IPS-15b (cell line): ENCODE measurements at regions not wholly inside any gene's neighbourhood (a gene's known extent, or its start where the extent isn't known, plus 50 kb on each side); places are given as distances from the start of the nearest gene placed in this dataset.

Source experiments
- H3K27me3 ChIP-seq: one replicate; pipeline ENCODE4 v1.6.1; 2013; ENCODE audit warnings: low read length; ENCODE audit not compliant: control insufficient read depth, insufficient read depth
- H3K36me3 ChIP-seq: one replicate; pipeline ENCODE4 v1.6.1; 2013; ENCODE audit warnings: low read length; ENCODE audit not compliant: control insufficient read depth, insufficient read depth
- H3K4me1 ChIP-seq: one replicate; pipeline ENCODE4 v1.6.1; 2013; ENCODE audit warnings: mild to moderate bottlenecking, low read length; ENCODE audit not compliant: control insufficient read depth, insufficient read depth
- H3K4me3 ChIP-seq: one replicate; pipeline ENCODE4 v1.5.1; 2013; ENCODE audit warnings: low read depth, low read length
- H3K9ac ChIP-seq: one replicate; pipeline ENCODE4 v1.6.1; 2013; ENCODE audit warnings: low read depth, mild to moderate bottlenecking, low read length
- H3K9me3 ChIP-seq: one replicate; pipeline ENCODE4 v1.6.1; 2013; ENCODE audit warnings: mild to moderate bottlenecking, low read length; ENCODE audit not compliant: control insufficient read depth, insufficient read depth

DNA sequence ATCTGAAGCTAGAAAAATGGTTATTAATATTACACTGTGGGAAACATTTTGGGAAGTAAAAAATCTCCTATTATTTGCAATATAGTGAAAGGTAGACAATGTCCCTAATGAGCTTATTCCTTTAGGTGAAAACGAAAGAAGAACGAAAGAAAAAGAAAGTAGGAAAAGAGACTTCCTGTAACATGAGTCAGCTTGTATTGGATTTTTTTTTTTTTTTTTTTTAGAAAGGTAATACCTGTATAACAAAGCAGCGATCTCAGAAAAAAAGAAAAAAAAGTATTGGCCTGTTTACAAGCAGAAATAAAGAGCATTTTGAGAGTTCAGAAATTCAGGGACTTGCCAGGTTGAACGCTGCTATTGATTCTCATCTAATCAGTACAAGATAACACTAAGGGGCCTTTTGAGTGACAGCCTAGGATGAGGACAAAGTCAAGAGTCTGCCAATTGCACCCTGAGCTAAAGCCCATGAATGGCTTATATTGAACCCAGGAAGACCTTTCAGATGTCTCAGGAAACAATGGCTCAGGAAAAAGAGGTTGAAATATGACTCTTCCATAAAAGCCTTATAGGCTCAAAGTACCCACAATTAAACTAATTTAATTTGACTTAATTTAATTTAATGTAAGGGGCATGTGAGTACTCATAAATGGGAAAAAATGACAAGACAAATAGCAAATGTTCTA lies 615.6 kb upstream of the CDH2 start:
- H3K9me3 ChIP-seq: no peaks in the 10 kb centered on the region
- H3K4me3 ChIP-seq: no peak overlapping the region
- H3K4me1 ChIP-seq: no peaks in the 10 kb centered on the region
- H3K9ac ChIP-seq: no peak overlapping the region
- no peaks in the 10 kb centered on the region for H3K27me3 ChIP-seq
- H3K36me3 ChIP-seq: no peaks in the 10 kb centered on the region

GRCh38 chr18:28791101-28791500 lies 614.2 kb upstream of the CDH2 start:
- no peaks in the 10 kb centered on the region for H3K27me3 ChIP-seq
- no peaks in the 10 kb centered on the region for H3K4me1 ChIP-seq
- no peak overlapping the region for H3K9ac ChIP-seq
- no peaks in the 10 kb centered on the region for H3K36me3 ChIP-seq
- no peak overlapping the region for H3K4me3 ChIP-seq
- H3K9me3 ChIP-seq: no peaks in the 10 kb centered on the region

GRCh38 chr18:28789502-28789901 lies 612.6 kb upstream of the CDH2 start:
- H3K27me3 ChIP-seq: no peaks in the 10 kb centered on the region

DNA sequence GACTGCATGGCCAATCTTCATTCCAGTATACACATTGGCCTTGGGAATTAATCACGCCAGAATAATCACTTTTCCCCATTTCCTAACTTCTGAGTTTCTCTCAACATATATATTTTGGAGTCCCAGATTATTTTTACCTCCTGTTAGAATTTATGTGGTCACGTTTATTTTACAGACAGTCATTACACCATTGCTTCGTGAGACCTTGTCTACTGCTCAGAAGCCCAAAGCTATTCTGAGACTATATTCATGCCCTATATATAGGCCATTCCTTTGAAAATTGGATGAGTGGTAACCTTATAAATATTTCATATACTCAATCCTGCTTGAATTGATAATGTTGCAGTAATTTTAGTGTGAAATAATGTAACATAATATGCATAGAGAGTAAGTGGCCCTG lies 610.0 kb upstream of the CDH2 start:
- H3K27me3 ChIP-seq: no peaks in the 10 kb centered on the region
- no peaks in the 10 kb centered on the region for H3K4me1 ChIP-seq
- H3K9ac ChIP-seq: no peak overlapping the region
- no peaks in the 10 kb centered on the region for H3K36me3 ChIP-seq
- H3K9me3 ChIP-seq: no peaks in the 10 kb centered on the region
- H3K4me3 ChIP-seq: no peak overlapping the region

More at GRCh38 chr18:28789502-28789901, 612.6 kb upstream of the CDH2 start:
- Histone ChIP-seq H3K9ac (no peak overlapping the region), H3K36me3 (no peaks in the 10 kb centered on the region), H3K9me3 (no peaks in the 10 kb centered on the region), H3K4me1 (no peaks in the 10 kb centered on the region), H3K4me3 (no peak overlapping the region)

- no peaks in the 10 kb centered on the region for H3K36me3 ChIP-seq
- H3K4me1 ChIP-seq: no peaks in the 10 kb centered on the region
- H3K9ac ChIP-seq: no peak overlapping the region
- H3K4me3 ChIP-seq: no peak overlapping the region
- H3K9me3 ChIP-seq: no peaks in the 10 kb centered on the region
- H3K27me3 ChIP-seq: no peaks in the 10 kb centered on the region
Measured at GRCh38 chr18:28781616-28782362, 604.9 kb upstream of the CDH2 start.

DNA sequence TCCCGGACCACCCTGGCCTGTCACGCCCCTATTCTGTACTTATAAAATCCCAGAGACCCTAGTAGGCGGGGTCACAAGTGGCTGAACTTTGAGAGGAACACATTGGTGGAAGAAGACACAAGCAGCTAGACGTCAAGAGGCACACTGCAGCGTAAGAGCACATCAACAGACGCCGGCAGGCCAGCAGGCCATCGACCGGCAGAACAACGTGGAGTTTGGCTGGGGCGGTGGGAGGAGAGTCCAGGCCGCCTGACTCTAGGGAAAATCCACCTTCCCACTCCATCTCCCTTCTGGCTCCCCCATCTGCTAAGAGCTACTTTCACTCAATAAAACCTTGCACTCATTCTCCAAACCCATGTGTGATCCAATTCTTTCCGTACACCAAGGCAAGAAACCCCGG lies 601.8 kb upstream of the CDH2 start:
- Histone ChIP-seq H3K27me3 (no peaks in the 10 kb centered on the region), H3K9ac (no peak overlapping the region), H3K36me3 (no peaks in the 10 kb centered on the region), H3K4me1 (no peaks in the 10 kb centered on the region), H3K4me3 (no peak overlapping the region), H3K9me3 (no peaks in the 10 kb centered on the region)

GRCh38 chr18:28777756-28778155 lies 600.8 kb upstream of the CDH2 start:
- Histone ChIP-seq H3K4me1 (no peaks in the 10 kb centered on the region), H3K4me3 (no peak overlapping the region), H3K36me3 (no peaks in the 10 kb centered on the region), H3K9ac (no peak overlapping the region), H3K27me3 (no peaks in the 10 kb centered on the region), H3K9me3 (no peaks in the 10 kb centered on the region)

- no peak overlapping the region for H3K9ac ChIP-seq
Measured at GRCh38 chr18:28771849-28772248, 594.9 kb upstream of the CDH2 start.

GRCh38 chr18:28768791-28769768 lies 592.1 kb upstream of the CDH2 start:
- Histone ChIP-seq H3K4me1 (no peaks in the 10 kb centered on the region), H3K27me3 (no peaks in the 10 kb centered on the region), H3K9me3 (no peaks in the 10 kb centered on the region), H3K4me3 (no peak overlapping the region), H3K36me3 (no peaks in the 10 kb centered on the region), H3K9ac (no peak overlapping the region)

More at GRCh38 chr18:28771849-28772248, 594.9 kb upstream of the CDH2 start:
- H3K9me3 ChIP-seq: no peaks in the 10 kb centered on the region
- no peaks in the 10 kb centered on the region for H3K36me3 ChIP-seq
- H3K4me3 ChIP-seq: no peak overlapping the region
- no peaks in the 10 kb centered on the region for H3K4me1 ChIP-seq
- no peaks in the 10 kb centered on the region for H3K27me3 ChIP-seq

GRCh38 chr18:28767727-28768211 lies 590.8 kb upstream of the CDH2 start:
- Histone ChIP-seq H3K27me3 (no peaks in the 10 kb centered on the region), H3K4me1 (no peaks in the 10 kb centered on the region), H3K4me3 (no peak overlapping the region), H3K36me3 (no peaks in the 10 kb centered on the region), H3K9me3 (no peaks in the 10 kb centered on the region), H3K9ac (no peak overlapping the region)

DNA sequence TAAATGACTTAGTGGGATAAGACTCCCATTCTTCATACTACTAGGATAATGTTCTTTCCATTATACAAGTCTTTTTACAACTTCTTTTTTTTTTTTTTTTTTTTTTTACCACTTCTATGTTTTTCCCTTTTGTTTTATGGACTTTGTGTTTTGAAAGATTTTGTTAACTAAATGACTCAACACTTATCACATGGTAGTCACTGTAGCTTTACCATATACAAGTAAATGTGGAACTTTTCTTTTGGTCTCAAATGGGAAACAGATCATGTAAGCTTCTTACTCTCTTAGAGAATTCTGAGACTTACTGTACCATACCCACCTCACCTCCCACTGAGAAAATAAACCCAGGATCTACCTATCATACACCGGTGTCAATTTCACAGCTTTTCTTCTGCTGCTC lies 590.3 kb upstream of the CDH2 start:
- Histone ChIP-seq H3K9ac (no peak overlapping the region), H3K27me3 (no peaks in the 10 kb centered on the region), H3K4me3 (no peak overlapping the region), H3K36me3 (no peaks in the 10 kb centered on the region), H3K9me3 (no peaks in the 10 kb centered on the region), H3K4me1 (no peaks in the 10 kb centered on the region)
